OCI-LY7 (cell line): ENCODE measurements at regions not wholly inside any gene's neighbourhood (a gene's known extent, or its start where the extent isn't known, plus 50 kb on each side); places are given as distances from the start of the nearest gene placed in this dataset.

ENCODE experiments used
- CTCF ChIP-seq: fragments of 200-600 bp; sonication (generic); conservative IDR thresholded peaks from 2 replicates; pipeline ENCODE4 v1.5.1; 2014; ENCODE audit warnings: mild to moderate bottlenecking, antibody characterized with exemption, low read length, moderate library complexity, mixed read lengths
- EZH2phosphoT487 ChIP-seq: fragments of 200-600 bp; sonication (generic); IDR thresholded peaks from 2 replicates; pipeline ENCODE4 v1.6.1; 2018; ENCODE audit warnings: low read depth, borderline replicate concordance, mild to moderate bottlenecking, mixed run types, antibody characterized with exemption, low read length, moderate library complexity, mixed read lengths

- TF ChIP-seq CTCF (no peak), EZH2phosphoT487 (no peak)
Measured at GRCh38 chr3:101146946-101147345, 153.7 kb upstream of the ABI3BP start.
